Umbilical cord (tissue), 1 donor: ENCODE measurements at regions not wholly inside any gene's neighbourhood (a gene's known extent, or its start where the extent isn't known, plus 50 kb on each side); places are given as distances from the start of the nearest gene placed in this dataset.
A peak's percentile ranks its signal among the peaks of the same experiment; 100 is the strongest.

Source experiments
- DNase-seq: peaks from one replicate; pipeline ENCODE4 v3.0.0-alpha.2; 2015; ENCODE audit warnings: low spot score

DNA sequence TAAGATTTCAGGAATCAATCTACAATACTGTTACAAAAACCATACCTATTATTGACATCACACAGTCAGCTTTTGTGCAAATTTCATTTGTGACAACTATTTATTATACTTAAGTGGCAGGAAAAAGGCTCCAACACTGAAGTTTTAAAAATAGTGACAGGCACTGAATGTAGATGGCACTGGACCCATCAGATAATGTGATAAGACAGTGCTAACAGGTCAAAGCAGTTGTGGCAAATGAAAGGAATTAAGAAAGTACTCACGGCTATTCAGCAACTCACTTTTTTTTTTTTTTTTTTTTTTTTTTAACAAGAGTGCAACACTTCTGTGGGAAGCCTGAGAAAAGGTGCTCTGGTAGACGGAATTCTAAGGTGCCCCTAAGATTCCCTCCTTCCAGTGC lies 115.0 kb upstream of the MEF2C start:
- DNase-seq, result no peak

DNA sequence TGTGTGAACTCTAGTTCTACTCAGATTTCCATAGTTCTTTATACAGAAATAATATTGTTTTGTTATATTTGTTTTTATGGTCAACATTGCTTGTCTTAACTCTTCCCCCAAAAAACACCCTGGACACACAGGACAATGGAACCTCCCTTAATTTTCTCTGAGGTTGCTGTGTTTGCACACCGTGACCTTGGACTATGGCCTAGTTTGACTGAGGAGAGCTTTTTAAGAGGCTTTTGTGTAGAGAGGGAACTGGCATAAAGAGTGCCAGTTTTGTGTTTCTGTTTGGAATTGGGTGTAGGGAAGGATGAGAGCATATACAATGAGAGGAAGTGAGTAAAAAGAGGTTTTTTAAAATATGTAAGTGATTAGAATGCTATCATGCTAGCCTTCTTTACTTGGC lies 101.1 kb upstream of the MEF2C start:
- DNase-seq, result no peak

DNA sequence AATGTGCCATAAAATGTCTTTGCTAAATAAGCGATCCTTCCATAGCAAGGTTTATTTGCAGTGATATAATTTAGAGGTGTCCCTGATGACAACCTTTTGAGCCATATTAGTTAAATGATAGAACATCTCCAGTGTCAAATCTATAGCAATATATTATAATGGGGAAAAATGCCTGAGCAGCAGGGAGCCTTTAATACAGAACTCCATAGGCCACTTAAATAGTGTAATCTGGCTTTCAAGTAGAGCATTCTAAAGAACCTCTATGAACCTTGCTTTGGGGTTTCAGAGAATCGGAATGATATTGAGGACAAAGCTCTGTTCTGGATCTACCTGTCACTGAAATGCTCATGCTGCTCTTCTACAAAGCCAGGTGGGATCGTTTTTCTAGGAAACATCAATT lies 96.7 kb upstream of the MEF2C start:
- no peak for DNase-seq

DNA sequence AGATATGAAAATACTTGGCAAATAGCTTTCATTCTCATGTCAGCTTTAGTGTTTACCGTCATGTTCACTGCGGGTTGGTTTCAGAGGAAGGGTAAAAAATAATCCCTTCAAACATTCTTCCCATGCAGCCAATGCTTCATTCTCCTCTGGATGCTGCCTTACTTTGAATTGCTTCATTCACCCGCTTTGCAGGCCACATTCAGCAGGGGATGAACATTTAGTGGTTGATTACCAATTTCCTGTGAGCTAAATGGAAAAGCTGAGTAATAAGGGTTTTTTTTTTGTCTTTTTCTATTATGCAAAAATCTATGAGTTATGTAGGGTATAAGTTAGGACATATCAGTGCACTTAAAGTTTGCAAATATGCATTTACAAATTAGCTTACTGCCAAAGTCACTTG lies 96.3 kb upstream of the MEF2C start:
- peak; percentile 9 for DNase-seq

DNA sequence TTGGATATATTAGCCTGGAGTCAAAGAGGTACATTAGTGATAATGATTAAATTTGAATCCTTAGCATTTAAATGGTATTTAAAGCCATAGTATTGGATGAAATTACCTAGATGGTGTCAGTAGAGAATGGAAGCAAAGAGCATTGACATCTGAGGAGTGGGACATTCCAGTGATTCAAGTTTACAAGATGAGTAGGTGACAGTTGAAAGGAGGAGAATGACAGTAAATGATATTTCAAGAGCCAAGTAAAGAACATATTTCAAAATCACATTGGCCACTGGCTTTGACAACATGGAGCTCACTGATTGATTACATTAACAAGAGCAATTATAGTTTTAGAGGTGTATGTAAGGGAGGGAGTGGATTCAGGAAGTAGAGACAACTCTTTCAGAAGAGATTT lies 93.9 kb upstream of the MEF2C start:
- no peak for DNase-seq

DNA sequence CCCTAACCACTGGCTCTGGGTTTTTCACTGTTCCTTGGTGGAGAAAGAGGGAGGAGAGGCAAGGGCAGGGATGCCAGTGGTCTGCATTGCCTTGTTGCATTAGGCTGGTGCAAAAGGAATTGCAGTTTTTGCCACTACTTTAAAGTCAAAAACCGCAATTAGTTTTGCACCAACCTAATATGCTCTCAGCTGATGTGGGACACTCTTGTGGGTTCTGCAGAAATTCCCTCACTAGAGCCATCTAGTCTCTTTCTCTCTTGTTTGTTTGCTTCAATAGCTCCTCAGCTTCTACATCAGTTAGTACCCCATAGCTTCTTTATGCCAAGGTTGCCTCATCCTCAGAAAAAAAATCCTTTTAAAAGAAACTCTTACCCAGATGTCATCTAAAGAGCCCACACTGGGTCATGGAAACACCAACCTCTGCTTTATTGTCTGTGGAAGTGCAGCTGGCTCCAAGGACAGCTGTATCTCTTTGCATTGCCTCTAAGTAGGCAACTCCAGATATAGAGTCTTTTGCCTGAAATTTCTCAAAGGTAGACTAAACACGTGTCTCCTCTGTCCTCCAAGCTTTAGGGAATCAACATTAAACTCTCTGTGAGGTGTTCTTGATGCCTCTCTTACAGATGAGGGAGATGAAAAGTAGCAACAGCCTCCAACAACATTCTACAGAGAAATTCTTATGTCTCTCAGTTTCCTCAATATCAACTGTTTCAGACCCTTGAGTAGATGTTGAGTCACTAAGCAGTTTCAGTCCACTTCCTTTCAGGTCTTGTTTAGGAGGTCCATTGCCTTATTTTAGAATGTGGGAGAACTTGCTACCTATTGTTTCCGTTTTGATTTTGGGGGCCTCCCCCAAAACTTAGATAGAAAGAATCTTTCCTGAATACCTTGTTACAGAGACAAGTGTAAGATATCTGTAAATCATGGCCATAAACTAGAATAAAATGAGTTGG lies 84.9 kb upstream of the MEF2C start:
- no peak for DNase-seq

DNA sequence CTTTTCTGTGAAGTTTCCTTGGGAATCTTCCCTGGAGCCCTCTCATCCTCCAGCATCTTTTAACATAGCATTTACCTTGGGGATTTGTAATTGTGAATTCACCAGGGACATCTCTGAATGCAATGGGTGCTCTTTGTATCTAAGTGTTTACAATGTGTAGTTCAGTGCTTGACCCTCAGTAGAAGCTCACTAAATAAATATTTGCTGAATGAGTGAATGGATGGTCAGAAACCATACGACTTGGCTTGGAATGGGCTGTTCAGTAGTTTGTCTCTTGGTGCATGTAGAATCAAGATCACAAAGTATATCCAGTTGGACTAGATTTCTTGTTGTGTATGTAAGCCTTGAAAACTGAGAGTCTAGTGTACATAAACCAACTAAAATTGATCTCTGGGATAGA lies 81.8 kb upstream of the MEF2C start:
- no peak for DNase-seq

DNA sequence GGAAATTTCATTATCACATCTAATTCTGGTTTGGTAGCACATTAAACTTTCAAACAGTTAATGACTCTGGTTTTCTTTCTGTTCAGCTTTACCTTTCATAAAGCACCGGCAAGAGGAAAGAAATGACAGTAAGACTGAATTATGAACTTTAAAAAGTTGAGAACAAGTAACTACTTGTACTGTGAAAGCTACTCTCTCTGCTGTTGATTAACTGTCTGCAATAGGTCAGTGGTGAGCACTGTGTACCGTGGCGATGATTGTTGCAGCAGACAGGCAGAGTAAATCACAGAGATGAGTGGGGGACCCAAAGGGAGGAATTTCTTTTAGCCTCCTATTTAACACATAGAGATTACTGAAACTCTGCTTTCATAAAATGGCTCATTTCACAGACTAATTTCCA lies 74.0 kb upstream of the MEF2C start:
- peak; percentile 65 for DNase-seq

DNA sequence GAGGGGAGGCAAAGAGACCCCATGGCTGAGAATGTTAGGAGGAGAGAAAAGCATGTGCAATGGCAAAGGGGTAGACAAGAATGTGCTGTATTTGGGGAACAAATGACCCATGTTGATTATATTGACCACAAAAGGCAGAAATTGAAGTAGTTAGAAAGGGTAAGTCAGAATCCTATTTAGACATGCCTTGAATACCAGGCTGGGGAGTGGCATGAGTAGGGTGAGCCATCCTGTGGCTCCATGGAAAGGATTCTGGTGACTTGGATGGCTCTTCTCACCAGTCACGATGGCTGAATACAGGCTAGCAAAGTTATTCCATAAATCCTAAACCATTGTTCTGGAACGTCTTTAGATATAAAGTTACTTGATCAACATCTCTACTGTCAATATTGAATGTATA lies 73.4 kb upstream of the MEF2C start:
- no peak for DNase-seq

DNA sequence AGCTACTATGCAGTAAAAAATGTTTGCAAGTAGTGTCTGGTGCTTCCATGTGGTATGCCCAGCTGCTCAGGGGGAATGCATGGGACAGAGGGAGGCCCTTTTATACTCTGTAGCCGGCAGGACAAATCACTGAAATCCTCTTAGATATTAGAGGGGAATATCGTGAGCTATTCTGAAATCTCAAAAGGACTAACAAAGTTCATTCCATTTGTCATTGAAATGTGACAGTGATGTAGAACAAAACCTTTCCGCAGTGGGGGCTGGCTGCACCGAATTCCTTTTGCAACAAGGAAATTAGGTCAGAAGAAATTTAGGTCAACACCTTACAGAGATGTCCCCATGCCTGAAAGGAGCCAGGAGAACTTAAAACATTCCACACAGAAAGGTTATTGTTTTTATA lies 72.4 kb upstream of the MEF2C start:
- no peak for DNase-seq

DNA sequence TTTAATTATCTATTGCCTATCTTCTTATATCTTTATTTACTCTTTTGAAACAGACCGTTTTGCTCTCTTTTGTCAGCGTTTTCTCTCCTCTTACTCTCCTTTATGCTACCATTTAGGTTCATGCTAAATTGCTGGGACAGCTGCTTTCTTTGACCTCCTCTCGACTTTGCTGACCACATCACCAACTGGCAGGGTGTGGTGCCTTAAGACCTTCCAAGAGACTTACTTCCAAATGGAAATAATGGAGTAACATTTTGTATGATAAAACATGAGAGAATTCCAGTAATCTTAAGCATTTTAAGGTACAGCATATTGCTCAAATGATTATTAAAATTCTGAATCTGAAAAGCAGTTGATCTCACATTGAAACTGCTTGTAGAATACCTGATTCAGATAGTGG lies 71.5 kb upstream of the MEF2C start:
- DNase-seq, result no peak

DNA sequence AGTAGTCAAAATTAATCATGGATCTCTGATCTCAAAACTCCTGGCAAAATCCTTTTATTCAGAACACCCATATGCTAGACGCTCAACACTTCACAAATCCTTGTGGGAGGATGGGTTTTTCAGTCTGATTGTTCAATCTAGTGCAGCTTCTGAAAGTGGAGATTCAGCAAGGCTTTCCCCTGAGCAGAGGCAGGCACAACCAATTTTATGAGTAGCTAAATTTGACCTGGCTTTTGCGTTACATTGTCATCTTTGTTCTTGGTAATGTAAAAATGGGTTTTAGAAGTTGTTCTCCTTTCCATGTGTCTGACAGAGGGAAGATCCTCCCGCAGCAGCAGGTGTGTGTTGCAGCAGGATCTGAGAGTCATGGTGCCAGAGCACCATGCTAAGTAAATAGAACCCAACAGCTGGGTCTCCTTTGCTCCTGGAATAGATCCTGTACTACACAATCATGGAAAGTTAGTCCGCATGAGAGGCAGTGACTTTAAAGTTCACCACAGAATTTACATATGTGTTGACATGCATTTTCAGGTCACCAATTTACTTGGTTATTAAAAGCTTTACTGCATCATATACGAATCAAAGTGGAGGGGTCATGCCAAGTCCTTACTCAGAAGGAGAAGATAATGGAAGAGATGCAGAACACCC lies 70.1 kb upstream of the MEF2C start:
- no peak for DNase-seq

DNA sequence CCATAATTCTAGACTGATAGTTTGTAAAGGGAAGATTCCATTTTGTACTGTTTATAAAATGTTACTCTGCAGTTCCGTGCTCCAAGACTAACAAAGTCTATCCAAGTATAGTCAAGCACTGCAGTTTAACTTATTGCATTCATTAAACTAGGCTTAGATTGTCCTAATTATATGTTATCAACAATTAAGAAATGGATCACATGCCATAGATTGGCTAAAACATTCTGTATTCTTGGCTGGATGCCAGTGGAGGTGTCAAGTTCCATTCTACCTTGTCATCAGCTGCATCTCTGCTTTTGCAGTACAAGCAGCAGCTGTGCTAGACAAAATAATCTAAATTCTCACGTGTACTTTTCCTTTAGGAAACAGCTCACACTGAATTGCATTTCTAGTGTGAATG lies 69.4 kb upstream of the MEF2C start:
- DNase-seq, result no peak

DNA sequence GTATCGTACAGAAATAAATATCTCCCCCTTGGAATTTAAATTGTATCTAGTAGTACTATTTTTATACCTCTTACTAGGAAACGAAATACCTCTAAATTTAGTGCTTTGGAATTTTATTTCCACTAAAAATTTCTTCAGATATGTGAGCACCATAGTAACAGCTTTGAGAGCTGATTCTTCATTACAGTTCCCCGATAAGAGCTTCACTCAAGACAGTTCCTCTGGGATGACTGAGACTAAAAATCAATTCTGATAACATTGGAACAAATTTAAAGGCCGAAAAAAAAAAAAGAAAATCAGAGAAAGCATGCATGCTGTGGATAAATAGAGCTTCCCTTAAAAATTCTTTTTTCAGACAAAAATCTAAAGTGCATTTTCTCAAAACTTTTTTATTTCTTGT lies 68.5 kb upstream of the MEF2C start:
- no peak for DNase-seq

DNA sequence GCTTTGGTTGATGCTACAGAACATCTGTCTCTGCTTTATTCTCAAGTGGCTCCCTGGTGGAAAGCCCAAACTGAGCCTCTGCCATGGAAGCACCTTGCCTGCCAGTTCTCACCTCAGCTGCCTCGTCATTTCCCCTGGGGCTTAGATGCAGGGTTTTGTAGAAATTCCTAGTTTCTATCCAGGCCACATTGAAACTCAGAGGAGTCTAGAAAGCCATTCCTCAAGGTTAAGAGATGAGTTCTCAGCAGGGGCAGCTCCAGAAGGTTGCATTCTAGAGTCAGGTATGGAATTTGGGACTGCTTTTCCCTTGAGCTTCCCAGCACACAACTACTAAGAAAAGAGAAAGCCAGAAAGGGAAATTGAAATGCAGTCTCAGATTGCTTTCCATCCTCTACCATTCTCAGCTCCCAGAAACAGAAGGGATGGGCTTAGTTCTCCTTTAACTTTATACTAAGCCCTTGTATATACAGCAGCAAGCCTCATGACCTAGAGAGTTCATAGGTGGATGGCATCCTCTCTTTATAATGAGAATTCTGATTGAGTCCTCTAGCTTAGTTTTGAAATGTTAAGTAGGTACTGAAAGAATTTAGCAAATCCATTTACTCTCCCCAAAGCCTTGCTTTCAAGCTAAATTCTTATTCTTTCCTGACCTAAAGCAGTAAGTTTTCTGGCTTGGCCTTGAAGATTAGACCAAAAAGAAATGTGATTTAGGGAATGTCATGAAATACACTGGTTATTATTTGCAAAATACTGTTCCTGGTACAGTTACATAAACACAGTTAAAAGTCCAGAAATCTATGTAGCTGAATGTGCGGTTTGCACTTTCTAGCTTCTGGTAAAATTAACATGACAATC lies 66.0 kb upstream of the MEF2C start:
- peak; percentile 42 for DNase-seq

DNA sequence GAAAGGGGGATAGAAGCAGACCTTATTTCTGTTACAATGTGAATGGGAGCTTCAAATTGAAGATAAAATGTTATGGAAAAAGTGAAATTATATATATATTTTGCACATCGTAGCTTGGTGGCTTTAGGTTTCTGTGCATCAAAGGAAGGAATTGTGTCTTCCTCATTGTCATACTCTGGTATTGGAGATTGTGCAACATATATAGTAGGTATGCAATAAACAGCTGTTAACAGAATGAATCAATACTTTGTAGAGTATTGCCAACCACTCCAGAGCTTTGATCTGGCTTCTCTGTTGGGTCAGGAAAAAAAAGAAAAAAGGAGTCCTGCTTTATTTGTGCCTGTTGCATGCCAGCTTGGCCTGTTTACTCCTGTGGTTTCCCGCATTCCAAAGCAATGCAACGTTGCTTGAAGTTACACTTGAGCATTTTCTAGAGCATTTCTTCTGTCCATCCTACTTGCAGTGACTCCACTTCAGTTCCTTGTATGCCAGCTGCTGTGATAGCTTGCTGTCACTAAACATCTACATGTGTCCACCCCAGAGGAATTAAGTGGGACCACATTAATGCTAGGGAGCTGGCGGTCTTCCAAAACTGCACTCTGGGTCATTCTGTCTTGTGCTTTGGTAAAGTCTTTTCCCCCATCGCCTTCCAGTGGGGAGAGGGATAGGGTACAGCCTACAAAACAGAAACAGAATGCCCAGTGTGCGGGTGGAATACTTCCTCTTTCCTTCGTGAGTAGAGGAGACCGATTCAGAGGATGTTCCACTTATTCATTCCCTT lies 62.0 kb upstream of the MEF2C start:
- no peak for DNase-seq

DNA sequence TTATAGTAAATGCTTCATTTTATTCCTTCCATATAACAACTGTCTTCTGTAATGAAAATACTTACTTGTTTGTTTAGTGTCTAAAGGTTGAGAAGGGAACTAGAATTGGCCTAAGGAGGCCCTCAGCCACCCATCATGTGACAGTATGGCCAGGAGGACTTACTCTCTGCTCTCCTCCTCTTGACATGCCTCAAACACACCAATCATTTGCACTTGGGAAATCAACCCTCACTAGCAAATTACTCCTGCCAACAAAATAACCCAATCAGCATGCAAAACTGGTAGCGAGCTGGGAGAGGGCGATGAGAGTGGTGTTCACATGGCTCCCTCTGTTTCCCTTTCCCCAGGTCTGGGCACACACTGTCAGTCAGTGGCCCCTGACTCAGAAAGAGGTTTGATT lies 58.6 kb upstream of the MEF2C start:
- no peak for DNase-seq

DNA sequence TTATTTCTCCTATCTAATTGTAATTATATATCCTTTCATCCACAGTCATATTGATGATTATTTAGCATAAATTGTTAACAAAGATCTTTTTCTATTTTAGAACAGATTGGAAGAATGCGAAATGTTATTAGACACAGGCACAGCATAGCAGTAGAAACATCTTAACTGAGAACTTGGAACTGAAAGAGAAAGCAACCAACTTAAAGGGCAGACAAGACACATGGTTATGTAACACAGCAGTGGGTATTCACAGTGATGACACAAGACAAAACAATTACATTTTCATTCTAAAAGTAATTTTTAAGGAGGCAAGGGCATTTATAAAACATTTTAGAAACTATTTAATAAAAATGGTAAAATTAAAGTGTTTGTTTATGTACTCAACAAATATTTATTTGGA lies 57.7 kb upstream of the MEF2C start:
- DNase-seq, result no peak

DNA sequence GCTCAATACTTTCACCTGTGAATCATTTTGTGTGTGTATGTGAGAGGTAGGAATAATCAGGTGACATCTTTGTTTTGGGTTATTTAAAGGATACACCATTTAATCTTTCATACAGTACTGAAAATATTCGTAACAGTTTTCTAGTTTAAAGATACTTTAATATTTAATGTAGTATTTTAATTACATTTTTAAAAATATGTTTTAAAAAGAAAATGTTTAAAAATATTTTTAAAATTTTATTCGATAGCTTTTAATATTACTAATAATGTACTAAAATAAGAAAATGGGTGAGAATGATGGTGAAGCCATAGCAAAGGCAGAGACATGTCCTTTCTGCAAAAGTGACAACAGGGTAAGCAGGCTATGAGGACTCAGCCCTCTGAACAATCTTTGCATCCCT lies 56.3 kb upstream of the MEF2C start:
- DNase-seq, result no peak

DNA sequence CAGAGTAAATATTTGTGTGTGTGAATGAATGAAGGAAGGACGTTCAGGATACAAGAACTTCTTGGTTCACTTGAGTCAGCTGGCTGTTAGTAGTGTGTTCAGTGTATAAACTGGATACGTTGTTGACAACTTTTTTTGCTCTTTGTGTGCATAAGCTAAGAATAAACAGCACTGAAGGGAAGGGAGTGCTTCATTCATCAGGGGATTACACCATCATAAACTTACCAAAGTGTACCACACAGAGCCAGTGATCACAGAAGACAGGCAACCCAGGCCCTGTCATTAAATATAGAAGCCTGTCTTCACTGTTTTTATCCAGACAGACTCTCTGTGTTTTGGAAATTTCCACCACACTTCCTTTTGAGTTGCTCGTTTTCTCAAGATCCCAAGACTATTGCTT lies 55.5 kb upstream of the MEF2C start:
- no peak for DNase-seq

DNA sequence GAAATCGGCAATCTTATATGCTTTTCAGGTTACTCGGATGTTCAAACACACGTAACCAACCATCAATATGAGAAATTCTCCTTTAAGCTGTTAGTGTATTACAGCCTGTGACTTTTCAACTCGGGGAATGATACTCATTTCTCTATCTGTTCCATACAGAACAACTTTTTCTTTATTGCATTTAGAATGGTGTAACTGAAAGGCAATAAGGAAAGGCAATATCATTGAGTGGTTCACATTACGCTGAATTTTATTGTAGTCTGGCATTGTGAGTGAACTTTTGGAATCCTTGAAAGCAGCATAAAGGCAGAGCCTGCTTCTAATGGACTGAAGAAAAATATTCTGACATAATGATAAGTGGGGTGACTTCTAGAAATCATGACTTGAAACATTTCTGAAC lies 54.4 kb upstream of the MEF2C start:
- no peak for DNase-seq

DNA sequence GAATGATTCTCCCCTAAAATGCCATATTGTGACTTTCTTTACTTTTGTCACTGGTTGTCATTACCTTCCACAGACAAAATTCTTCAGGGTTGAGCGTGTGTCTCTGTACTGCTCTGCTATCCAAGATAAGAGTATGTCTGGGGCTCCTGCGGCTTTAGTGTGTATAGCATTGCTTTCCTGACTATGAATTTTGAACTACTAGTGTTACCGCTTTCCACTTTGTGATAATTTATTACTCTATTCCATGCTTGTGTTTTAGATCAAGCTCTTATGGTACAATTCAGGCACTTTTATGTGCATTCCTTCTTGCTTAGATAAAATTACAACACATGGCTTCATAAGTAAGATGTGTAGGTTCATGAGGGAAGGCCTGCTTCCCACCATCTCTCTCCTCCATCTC lies 51.5 kb upstream of the MEF2C start:
- DNase-seq, result peak; percentile 92
